ENCODE measurements at regions not wholly inside any gene's neighbourhood (a gene's known extent, or its start where the extent isn't known, plus 50 kb on each side); places are given as distances from the start of the nearest gene placed in this dataset.

DNA sequence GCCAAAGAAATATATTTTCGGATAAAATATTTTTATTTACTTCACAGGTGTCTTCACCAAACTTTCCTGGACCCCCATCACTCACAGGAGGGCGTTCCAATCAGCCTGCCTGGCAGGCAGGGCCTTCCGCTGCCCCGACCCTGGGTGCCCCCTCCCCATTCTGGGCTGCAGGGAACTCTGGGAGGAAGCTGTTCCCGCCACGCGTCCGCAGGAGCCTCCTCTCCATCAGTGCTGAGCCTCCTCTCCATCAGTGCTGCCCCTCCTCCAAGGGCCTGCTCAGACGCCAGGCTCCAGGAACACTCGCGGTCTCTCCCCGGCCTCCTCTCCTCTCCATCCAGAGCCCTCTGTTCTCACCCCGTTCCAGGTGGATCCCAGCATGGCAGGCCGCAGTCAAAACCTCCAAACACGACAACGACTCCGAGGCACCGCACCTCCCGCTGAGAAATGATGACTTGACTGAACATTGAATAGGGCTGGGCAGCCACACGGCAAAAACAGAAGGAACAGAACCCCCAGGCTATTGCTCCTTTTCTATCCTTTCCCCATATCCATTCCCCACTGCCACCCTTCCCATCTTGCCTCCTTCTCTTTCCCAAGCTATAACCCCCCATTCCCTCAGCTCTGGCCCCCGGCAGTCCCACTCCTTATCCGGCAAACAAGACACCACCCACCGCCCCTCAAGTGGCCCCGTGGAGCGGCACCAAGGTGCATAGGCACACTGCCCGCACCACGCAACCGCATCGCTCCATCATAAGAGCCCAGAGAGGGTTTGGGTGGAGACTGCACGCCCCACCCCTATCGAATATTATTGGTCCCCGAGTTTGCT lies 268.6 kb upstream of the RAB6C start:
- TF ChIP-seq CTCF (IDR thresholded peaks at IDR 0.05) = no peak
- TF ChIP-seq POLR2A (IDR thresholded peaks at IDR 0.05) = no peak

Measured in thyroid gland (tissue), 4 donors.